ENCODE measurements at regions not wholly inside any gene's neighbourhood (a gene's known extent, or its start where the extent isn't known, plus 50 kb on each side); places are given as distances from the start of the nearest gene placed in this dataset.

DNA sequence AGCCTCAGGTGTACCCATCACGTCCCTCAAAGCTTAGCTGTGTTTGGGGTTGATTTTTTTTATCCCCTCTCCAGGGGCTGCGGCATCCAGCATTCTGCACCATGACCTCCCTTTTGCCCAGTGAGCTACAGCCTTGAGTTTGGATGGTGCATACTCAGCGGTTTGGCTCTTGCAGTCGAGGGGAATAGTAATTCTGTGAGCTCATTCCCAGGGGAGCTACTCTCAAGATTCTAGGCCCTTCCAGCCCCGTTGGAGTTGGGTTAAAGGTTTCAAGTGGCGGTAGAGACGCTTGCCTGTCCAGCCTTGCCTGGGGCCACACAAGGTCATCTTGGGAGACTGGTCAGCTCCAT lies 102.2 kb upstream of the SPRY4 start:
- Mint-ChIP-seq H3K36me3 (ENCODE audit: insufficient read depth, unreplicated experiment) (no peaks in the 10 kb centered on the region), H3K4me3 (ENCODE audit: unreplicated experiment) (no peak overlapping the region), H3K4me1 (ENCODE audit: low read depth, unreplicated experiment) (no peaks in the 10 kb centered on the region), H3K27me3 (ENCODE audit: insufficient read depth, unreplicated experiment) (no peaks in the 10 kb centered on the region), H3K27ac (ENCODE audit: unreplicated experiment) (no peak overlapping the region), H3K9me3 (ENCODE audit: unreplicated experiment) (no peaks in the 10 kb centered on the region)
- no peak overlapping the region for H3K4me3 ChIP-seq (ENCODE audit: low read depth, low read length)
- TF ChIP-seq, protein P1, sequence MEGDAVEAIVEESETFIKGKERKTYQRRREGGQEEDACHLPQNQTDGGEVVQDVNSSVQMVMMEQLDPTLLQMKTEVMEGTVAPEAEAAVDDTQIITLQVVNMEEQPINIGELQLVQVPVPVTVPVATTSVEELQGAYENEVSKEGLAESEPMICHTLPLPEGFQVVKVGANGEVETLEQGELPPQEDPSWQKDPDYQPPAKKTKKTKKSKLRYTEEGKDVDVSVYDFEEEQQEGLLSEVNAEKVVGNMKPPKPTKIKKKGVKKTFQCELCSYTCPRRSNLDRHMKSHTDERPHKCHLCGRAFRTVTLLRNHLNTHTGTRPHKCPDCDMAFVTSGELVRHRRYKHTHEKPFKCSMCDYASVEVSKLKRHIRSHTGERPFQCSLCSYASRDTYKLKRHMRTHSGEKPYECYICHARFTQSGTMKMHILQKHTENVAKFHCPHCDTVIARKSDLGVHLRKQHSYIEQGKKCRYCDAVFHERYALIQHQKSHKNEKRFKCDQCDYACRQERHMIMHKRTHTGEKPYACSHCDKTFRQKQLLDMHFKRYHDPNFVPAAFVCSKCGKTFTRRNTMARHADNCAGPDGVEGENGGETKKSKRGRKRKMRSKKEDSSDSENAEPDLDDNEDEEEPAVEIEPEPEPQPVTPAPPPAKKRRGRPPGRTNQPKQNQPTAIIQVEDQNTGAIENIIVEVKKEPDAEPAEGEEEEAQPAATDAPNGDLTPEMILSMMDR (IDR thresholded peaks at IDR 0.05; ENCODE audit: insufficient read depth in 1 of 2, low read depth in 1 of 2, low read length in 1 of 2, severe bottlenecking in 1 of 2, unreplicated experiment in 1 of 2), result no peak
- ChIA-PET CTCF (no interaction called here), POLR2A (no interaction called here)
- BruUV-seq (replicated peaks), result no TSS peak
- intact Hi-C loops (cut with micrococcal nuclease; ENCODE audit: unreplicated experiment), result no loop called here
- no peaks in the 10 kb centered on the region for H3K36me3 ChIP-seq (ENCODE audit: control insufficient read depth, insufficient read depth, low read length)
- H3K9me3 ChIP-seq, result no peaks in the 10 kb centered on the region
- no peaks in the 10 kb centered on the region for H3K27me3 ChIP-seq (replicated peaks; ENCODE audit: control insufficient read depth, insufficient read depth, low read length)
- DNase-seq, result no peak
- H3K4me1 ChIP-seq, result no peaks in the 10 kb centered on the region

DNA sequence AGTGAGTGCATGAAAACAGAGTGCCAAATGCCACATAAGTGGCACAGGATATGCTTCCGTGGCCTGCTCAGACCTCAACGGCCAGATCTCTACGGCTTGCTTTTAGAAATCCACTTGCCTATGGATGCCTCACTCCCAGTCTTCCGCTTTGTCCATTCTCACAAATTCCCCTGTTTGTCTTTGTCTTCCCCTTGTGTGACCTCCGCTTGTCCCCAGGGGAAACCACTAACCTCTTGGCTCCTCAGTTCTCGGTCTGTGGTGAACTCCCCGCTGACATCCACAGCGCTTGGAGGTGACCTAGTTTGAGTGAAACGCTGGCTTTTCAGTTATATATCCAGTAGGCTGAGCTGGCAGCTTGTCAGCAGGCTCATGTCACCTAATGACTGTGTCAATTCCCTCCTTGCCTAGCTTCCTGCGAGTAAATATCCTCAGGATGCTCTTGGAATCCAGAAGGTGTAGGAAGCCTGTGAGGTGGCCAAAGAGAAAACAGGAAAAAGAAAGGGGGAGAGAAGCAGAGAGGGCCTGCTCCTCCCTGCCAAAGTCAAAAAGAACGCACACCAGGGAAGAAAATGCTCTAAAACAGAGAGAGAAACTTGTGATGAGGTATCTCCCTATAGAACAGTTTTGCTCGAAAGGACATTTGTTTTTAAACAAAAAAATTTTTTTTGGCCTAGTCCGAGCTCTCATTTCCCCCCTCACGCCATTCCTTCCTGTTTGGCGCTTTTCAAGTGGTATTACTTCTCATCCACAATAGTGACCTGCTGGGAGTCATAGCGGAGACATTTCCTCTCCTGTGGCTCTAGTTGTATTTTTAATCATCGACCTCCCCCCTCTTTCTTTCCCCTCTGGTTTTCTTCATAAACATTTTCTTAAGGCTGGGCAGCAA lies 101.6 kb upstream of the SPRY4 start:
- Mint-ChIP-seq H3K27me3 (ENCODE audit: insufficient read depth, unreplicated experiment) (no peaks in the 10 kb centered on the region), H3K27ac (ENCODE audit: unreplicated experiment) (no peak overlapping the region), H3K4me3 (ENCODE audit: unreplicated experiment) (no peak overlapping the region), H3K9me3 (ENCODE audit: unreplicated experiment) (no peaks in the 10 kb centered on the region), H3K4me1 (ENCODE audit: low read depth, unreplicated experiment) (peaks cover 2% of the 10 kb centered on the region), H3K36me3 (ENCODE audit: insufficient read depth, unreplicated experiment) (no peaks in the 10 kb centered on the region)
- no TSS peak for BruUV-seq (replicated peaks)
- intact Hi-C loops (cut with micrococcal nuclease; ENCODE audit: unreplicated experiment), result no loop called here
- Histone ChIP-seq H3K27me3 (replicated peaks; ENCODE audit: control insufficient read depth, insufficient read depth, low read length) (no peaks in the 10 kb centered on the region), H3K4me1 (peaks cover 3% of the 10 kb centered on the region), H3K9me3 (no peaks in the 10 kb centered on the region), H3K4me3 (ENCODE audit: low read depth, low read length) (no peak overlapping the region), H3K36me3 (ENCODE audit: control insufficient read depth, insufficient read depth, low read length) (no peaks in the 10 kb centered on the region)
- TF ChIP-seq, protein P1 (IDR thresholded peaks at IDR 0.05; ENCODE audit: insufficient read depth in 1 of 2, low read depth in 1 of 2, low read length in 1 of 2, severe bottlenecking in 1 of 2, unreplicated experiment in 1 of 2), result no peak
- ChIA-PET POLR2A (no interaction called here), CTCF (no interaction called here)
- DNase-seq, result no peak

DNA sequence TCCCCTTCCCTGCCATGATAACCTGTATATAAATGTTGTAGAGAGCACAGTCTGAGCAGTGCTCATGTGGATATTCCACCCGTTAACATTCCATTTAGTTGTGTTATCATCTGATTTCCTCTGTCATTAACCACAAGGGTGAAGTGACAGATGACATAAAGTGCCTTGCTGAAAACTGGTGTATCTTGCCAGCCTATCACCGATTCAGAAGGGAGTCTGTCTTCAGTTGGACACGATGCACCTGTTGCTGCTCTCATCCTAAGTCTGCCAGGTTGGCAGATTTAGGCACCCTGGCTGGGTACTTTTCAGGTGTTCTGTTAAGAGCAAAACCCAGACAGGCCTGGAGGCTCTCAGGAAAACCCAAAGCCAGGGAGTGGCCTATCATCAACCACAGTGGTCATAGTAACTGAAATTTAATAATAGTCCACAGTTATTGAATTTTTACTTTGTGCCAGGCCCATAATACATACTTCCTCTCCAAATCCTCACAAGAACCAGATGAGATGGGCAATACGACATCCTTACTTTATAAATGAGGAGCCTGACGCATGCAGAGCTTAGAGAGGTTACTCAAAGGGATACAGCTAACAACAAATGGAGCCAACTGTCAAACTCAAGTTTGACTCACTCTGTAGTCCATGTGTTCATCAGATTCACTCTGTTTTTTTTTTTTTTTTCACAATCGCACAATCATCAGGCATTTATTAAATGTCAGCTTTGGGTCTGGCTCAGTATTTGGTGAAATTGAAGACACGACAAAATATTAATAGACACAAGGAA lies 100.7 kb upstream of the SPRY4 start:
- TF ChIP-seq, protein P1 (IDR thresholded peaks at IDR 0.05; ENCODE audit: insufficient read depth in 1 of 2, low read depth in 1 of 2, low read length in 1 of 2, severe bottlenecking in 1 of 2, unreplicated experiment in 1 of 2), result no peak
- no peak overlapping the region for H3K27ac Mint-ChIP-seq (ENCODE audit: unreplicated experiment)
- no peaks in the 10 kb centered on the region for H3K36me3 Mint-ChIP-seq (ENCODE audit: insufficient read depth, unreplicated experiment)
- no peak overlapping the region for H3K4me3 Mint-ChIP-seq (ENCODE audit: unreplicated experiment)
- peaks cover 11% of the 10 kb centered on the region for H3K4me1 Mint-ChIP-seq (ENCODE audit: low read depth, unreplicated experiment)
- CTCF ChIA-PET, result no interaction called here
- H3K27me3 Mint-ChIP-seq (ENCODE audit: insufficient read depth, unreplicated experiment), result no peaks in the 10 kb centered on the region
- Histone ChIP-seq H3K4me1 (peaks cover 12% of the 10 kb centered on the region), H3K36me3 (ENCODE audit: control insufficient read depth, insufficient read depth, low read length) (no peaks in the 10 kb centered on the region), H3K4me3 (ENCODE audit: low read depth, low read length) (no peak overlapping the region), H3K27me3 (replicated peaks; ENCODE audit: control insufficient read depth, insufficient read depth, low read length) (no peaks in the 10 kb centered on the region), H3K9me3 (no peaks in the 10 kb centered on the region)
- POLR2A ChIA-PET, result no interaction called here
- no peak for DNase-seq
- H3K9me3 Mint-ChIP-seq (ENCODE audit: unreplicated experiment), result no peaks in the 10 kb centered on the region
- intact Hi-C loops (cut with micrococcal nuclease; ENCODE audit: unreplicated experiment), result no loop called here
- BruUV-seq (replicated peaks), result no TSS peak
